Keratinocyte (primary cell): ENCODE measurements at regions not wholly inside any gene's neighbourhood (a gene's known extent, or its start where the extent isn't known, plus 50 kb on each side); places are given as distances from the start of the nearest gene placed in this dataset.

Experiments used
- DNase-seq: peaks from one replicate; pipeline ENCODE4 v3.0.0-alpha.2; 2011; ENCODE audit warnings: low read depth, missing footprints, low spot score
- FAIRE-seq: peaks from 2 replicates; lab custom pipeline; 2011; peaks lifted over from hg19 to GRCh38; lab: Jason Lieb, UNC
- H2AFZ ChIP-seq: 2 replicates; pipeline ENCODE4 v1.6.0; 2012; ENCODE audit warnings: low read length, control low read depth, inconsistent platforms; ENCODE audit not compliant: control insufficient read depth
- H3K27ac ChIP-seq: 2 replicates; pipeline ENCODE4 v1.5.1; 2011; ENCODE audit warnings: low read length; ENCODE audit not compliant: control insufficient read depth, insufficient read depth
- H3K27me3 ChIP-seq: 3 replicates; pipeline ENCODE4 v1.6.0; 2011; ENCODE audit warnings: low read length; ENCODE audit not compliant: control insufficient read depth, insufficient read depth; ENCODE audit errors: extremely low read depth
- H3K36me3 ChIP-seq, 2 experiments: 2 replicates in 1 of 2; 3 replicates in 1 of 2; pipeline ENCODE4 v1.5.1; 2011; ENCODE audit warnings: low read length in 2 of 2, mild to moderate bottlenecking in 1 of 2; ENCODE audit not compliant: control insufficient read depth in 2 of 2, insufficient read depth in 2 of 2; ENCODE audit errors: extremely low read depth in 1 of 2
- H3K4me1 ChIP-seq: 3 replicates; pipeline ENCODE4 v1.5.1; 2011; ENCODE audit warnings: low read length; ENCODE audit not compliant: control insufficient read depth, insufficient read depth; ENCODE audit errors: extremely low read depth
- H3K4me2 ChIP-seq: 3 replicates; pipeline ENCODE4 v1.6.0; 2011; ENCODE audit warnings: low read depth, low read length; ENCODE audit not compliant: control insufficient read depth, insufficient read depth; ENCODE audit errors: extremely low read depth
- H3K4me3 ChIP-seq, 3 experiments: fragments of 200-600 bp in 1 of 3; sonication (generic) in 1 of 3; 2 replicates in 2 of 3; 3 replicates in 1 of 3; pipeline ENCODE4 v1.5.1; 2011 to 2016; ENCODE audit warnings: low read length in 3 of 3, mild to moderate bottlenecking in 3 of 3, control low read depth in 2 of 3, inconsistent platforms in 1 of 3, low read depth in 1 of 3, mixed read lengths in 1 of 3, mixed run types in 1 of 3, moderate library complexity in 1 of 3; ENCODE audit not compliant: control insufficient read depth in 2 of 3, insufficient read depth in 2 of 3; ENCODE audit errors: extremely low read depth in 1 of 3
- H3K79me2 ChIP-seq: 2 replicates; pipeline ENCODE4 v1.6.0; 2012; ENCODE audit warnings: low read length; ENCODE audit not compliant: control insufficient read depth, insufficient read depth
- H3K9ac ChIP-seq: 3 replicates; pipeline ENCODE4 v1.6.0; 2011; ENCODE audit warnings: low read length; ENCODE audit not compliant: control insufficient read depth, insufficient read depth; ENCODE audit errors: extremely low read depth
- H3K9me1 ChIP-seq: 3 replicates; pipeline ENCODE4 v1.6.0; 2011; ENCODE audit warnings: low read length; ENCODE audit not compliant: control insufficient read depth, insufficient read depth; ENCODE audit errors: extremely low read depth
- H3K9me3 ChIP-seq: 2 replicates; pipeline ENCODE4 v1.5.1; 2012; ENCODE audit warnings: low read depth, low read length; ENCODE audit not compliant: control insufficient read depth
- H4K20me1 ChIP-seq: 3 replicates; pipeline ENCODE4 v1.6.0; 2011; ENCODE audit warnings: low read length; ENCODE audit not compliant: control insufficient read depth, insufficient read depth; ENCODE audit errors: extremely low read depth
- EZH2 ChIP-seq: IDR thresholded peaks from one replicate; pipeline ENCODE4 v1.6.1; 2012; ENCODE audit warnings: inconsistent platforms, mild to moderate bottlenecking, low read length, moderate library complexity
- dilution Hi-C: fragments of 300-500 bp; cut with MboI; formaldehyde crosslinking; loops from one replicate; pipeline ENCODE4 v1.7.0; 2020; ENCODE audit warnings: low sequenced_read_pairs; ENCODE audit not compliant: extremely low pct_ligation_motif_present
- TF ChIP-seq, protein P1 (sequence below), 3 experiments: IDR thresholded peaks in 1 of 3; conservative IDR thresholded peaks in 1 of 3; optimal IDR thresholded peaks in 1 of 3; 2 replicates in 2 of 3; 3 replicates in 1 of 3; pipeline versions ENCODE3 to v1.5.1; 2011; ENCODE audit warnings: low read length in 3 of 3, mild to moderate bottlenecking in 3 of 3, moderate library complexity in 2 of 3, control low read depth in 1 of 3, inconsistent platforms in 1 of 3; ENCODE audit not compliant: insufficient read depth in 2 of 3; ENCODE audit errors: extremely low read depth in 1 of 3

DNA sequence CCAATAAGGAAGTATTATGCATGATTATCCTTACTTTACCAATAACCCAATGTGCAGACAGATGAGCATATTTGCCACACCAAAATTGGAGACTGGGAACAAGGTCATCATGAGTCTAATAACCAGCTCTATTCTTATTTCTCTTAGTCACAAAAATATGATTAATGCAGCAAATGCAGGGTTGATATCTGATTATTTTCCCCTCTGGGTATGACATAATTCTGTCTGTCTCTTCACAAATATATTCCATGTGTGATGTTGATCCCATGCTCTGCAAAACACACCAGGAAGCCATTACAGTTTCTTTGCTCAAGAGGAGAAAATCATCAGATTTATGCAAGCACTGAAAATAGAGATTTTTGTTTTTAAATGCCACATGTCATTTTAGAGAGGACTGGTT is 196.5 kb upstream of the DGKB start:
- FAIRE-seq (no peak), DNase-seq (no peak)
- no peak overlapping the region for H3K27ac ChIP-seq
- no peaks in the 10 kb centered on the region for H3K4me1 ChIP-seq
- TF ChIP-seq, protein P1, sequence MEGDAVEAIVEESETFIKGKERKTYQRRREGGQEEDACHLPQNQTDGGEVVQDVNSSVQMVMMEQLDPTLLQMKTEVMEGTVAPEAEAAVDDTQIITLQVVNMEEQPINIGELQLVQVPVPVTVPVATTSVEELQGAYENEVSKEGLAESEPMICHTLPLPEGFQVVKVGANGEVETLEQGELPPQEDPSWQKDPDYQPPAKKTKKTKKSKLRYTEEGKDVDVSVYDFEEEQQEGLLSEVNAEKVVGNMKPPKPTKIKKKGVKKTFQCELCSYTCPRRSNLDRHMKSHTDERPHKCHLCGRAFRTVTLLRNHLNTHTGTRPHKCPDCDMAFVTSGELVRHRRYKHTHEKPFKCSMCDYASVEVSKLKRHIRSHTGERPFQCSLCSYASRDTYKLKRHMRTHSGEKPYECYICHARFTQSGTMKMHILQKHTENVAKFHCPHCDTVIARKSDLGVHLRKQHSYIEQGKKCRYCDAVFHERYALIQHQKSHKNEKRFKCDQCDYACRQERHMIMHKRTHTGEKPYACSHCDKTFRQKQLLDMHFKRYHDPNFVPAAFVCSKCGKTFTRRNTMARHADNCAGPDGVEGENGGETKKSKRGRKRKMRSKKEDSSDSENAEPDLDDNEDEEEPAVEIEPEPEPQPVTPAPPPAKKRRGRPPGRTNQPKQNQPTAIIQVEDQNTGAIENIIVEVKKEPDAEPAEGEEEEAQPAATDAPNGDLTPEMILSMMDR (optimal IDR thresholded peaks at IDR 0.05 in 1 of 3, IDR thresholded peaks at IDR 0.05 in 1 of 3, conservative IDR thresholded peaks at IDR 0.05 in 1 of 3; ENCODE audit: extremely low read depth in 1 of 3, insufficient read depth in 2 of 3, low read length in 3 of 3), result no peak
- TF ChIP-seq EZH2, result no peak
- H3K27me3 ChIP-seq, result no peaks in the 10 kb centered on the region
- H3K9me1 ChIP-seq, result no peaks in the 10 kb centered on the region
- no peak overlapping the region for H2AFZ ChIP-seq
- no peaks in the 10 kb centered on the region for H3K9me3 ChIP-seq
- H3K9ac ChIP-seq, result no peak overlapping the region
- H3K36me3 ChIP-seq, result no peaks in the 10 kb centered on the region
- dilution Hi-C loops, result no loop called here
- no peak overlapping the region for H3K4me2 ChIP-seq
- no peaks in the 10 kb centered on the region for H3K79me2 ChIP-seq
- H4K20me1 ChIP-seq, result no peaks in the 10 kb centered on the region
- no peak overlapping the region for H3K4me3 ChIP-seq

DNA sequence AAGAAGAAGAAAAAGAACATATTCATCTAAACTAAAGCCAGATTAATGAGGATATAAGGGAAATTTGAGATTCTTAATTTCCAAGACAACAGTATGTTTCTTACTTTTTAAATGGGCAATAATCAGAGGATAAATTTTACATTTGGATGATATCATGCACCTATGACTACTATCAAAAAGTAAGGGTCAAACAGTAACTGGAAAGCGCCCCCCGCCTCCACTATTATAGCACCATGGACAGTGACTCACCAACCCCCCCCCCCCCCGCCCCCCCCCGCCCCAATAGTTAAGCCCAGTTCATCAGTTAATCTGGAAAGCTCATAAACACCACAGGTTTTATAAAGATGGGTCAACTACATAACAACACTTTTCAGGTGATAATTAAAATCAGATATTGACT is 194.3 kb upstream of the DGKB start:
- H3K79me2 ChIP-seq, result no peaks in the 10 kb centered on the region
- H3K9me3 ChIP-seq, result no peaks in the 10 kb centered on the region
- dilution Hi-C loops, result no loop called here
- no peaks in the 10 kb centered on the region for H3K9me1 ChIP-seq
- no peak overlapping the region for H3K9ac ChIP-seq
- FAIRE-seq, result no peak
- no peaks in the 10 kb centered on the region for H3K36me3 ChIP-seq
- H3K27me3 ChIP-seq, result no peaks in the 10 kb centered on the region
- H3K4me3 ChIP-seq, result no peak overlapping the region
- no peak overlapping the region for H3K27ac ChIP-seq
- no peak overlapping the region for H3K4me2 ChIP-seq
- H2AFZ ChIP-seq, result no peak overlapping the region
- no peaks in the 10 kb centered on the region for H3K4me1 ChIP-seq
- no peaks in the 10 kb centered on the region for H4K20me1 ChIP-seq
- TF ChIP-seq EZH2, result no peak
- TF ChIP-seq, protein P1 (optimal IDR thresholded peaks at IDR 0.05 in 1 of 3, IDR thresholded peaks at IDR 0.05 in 1 of 3, conservative IDR thresholded peaks at IDR 0.05 in 1 of 3; ENCODE audit: extremely low read depth in 1 of 3, insufficient read depth in 2 of 3, low read length in 3 of 3), result no peak
- no peak for DNase-seq
